ENCODE measurements at regions not wholly inside any gene's neighbourhood (a gene's known extent, or its start where the extent isn't known, plus 50 kb on each side); places are given as distances from the start of the nearest gene placed in this dataset.

GRCh38 chrX:1946974-1947373 lies 332.1 kb downstream of the ASMT start:
- TF ChIP-seq CTCF (IDR thresholded peaks at IDR 0.05), result no peak
- Histone ChIP-seq H3K4me3 (no peak overlapping the region), H3K27ac (no peak overlapping the region), H3K4me1 (no peaks in the 10 kb centered on the region), H3K36me3 (no peaks in the 10 kb centered on the region), H3K9me3 (no peaks in the 10 kb centered on the region), H3K27me3 (no peaks in the 10 kb centered on the region)
- intact Hi-C loops (cut with DNase I; ENCODE audit: low total_unique reads), result no loop called here
- DNase-seq, result no peak
